ENCODE measurements at regions not wholly inside any gene's neighbourhood (a gene's known extent, or its start where the extent isn't known, plus 50 kb on each side); places are given as distances from the start of the nearest gene placed in this dataset.

DNA sequence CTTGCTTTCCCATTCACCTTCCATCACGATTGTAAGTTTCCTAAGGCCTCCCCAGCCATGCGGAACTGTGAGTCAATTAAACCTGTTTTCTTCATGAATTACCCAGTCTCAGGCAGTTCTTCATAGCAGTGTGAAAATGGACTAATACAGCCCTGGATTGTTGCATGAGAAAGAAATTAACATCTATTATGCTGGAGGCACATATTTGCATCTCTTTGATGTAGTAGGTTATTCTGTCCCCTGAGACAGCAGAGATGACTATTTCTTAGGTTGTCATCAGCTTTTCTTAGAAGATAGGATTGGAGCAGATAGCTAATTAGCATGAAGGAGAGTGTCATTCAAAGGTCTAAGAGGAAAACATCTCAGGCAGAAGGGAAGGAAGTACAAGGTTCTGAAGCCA, 166.2 kb downstream of the OMA1 start:
- DNase-seq (ENCODE audit: low spot score), result no peak

DNA sequence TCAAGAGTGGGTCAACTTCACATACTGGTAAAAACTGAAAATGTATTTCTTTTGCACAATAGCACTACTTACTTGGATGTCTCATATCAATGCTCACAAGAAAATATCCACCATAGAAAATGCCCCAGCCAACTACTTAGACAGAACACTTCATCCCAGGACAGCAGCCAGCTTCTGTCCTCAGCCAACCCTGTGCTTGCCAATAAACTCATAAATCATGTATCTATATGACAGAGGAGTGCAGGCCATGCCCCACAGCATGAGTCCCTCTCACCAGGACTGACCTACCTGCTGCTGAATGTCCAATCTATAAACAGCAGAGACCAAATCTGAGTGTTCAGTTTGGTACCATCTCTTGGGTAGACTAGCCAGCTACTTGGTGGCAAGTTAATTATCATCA, 179.3 kb downstream of the OMA1 start:
- no peak for DNase-seq (ENCODE audit: low spot score)

DNA sequence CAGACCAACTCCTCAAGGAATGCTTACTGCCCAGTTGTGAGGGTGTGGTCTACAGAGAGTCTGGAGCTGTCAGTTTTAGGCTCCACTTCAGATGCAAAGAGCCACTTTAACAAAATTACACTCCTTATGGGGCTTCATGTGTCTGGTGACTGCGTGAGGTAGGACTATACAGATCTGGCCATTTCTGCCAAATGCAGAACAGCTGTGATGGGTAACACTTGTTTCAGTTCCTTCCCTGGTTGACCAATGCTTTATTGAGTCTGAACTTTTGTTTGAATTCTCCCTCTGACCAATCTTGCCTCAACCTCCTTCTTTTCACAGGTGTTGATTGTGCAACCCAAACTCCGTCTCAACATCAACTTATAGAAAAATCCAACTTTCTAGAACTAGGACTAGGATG, 181.2 kb downstream of the OMA1 start:
- no peak for DNase-seq (ENCODE audit: low spot score)

DNA sequence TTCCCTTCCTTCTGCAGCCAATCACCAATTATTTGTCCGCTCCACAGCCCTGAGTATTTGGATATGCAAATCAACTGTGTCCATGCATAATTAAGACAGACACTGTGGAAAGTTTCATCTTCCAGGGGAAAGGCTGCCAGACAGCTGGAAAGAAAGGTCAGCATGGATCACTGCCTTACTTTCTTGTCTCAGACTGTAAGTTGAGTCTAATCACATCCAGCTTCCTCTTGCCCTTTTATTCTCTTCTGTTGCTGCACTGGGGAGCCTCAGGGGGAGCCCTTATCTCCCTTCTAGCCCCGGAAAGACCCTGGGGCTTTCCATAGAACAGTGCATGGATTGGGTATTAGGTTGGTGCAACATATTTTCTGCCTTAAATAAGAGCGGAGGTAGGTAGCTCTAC, 182.9 kb downstream of the OMA1 start:
- no peak for DNase-seq (ENCODE audit: low spot score)

DNA sequence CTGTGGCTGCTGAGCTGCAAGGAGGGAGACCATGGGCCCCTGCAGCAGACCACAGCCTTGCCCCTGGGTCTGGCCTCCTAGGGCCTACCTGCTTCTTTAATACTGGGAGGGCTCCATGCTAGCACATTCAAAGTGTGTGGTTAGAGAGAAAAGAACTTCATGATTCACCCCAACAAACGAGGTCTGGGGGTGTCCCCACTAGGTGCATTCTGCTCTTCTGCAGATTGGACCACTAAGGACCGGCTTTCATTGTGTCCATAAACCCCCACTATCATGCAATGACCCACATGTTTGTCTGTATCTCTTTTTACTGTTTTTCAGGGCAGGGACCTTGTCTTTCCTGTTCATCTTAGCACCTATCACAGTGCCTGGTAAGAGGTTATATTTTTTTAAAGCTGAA, 185.4 kb downstream of the OMA1 start:
- no peak for DNase-seq (ENCODE audit: low spot score)

DNA sequence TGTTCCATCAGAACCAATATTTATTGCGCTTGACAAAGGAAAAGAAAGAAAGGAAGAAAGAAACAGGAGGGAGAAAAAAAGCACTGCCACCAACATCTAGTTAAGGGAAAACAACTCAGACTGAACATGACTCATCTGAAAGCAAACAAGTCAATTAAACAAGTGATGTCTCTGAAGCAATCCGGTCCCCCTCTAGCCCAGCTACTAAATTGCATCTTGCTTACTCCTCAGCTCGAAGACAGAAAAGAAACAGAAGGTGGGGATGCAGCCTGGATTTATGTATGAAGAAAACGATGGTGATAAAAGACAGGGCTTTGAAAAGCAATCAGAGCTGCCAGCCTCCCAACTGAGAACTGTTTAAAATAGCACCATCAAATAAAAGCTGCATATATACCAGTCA, 188.2 kb downstream of the OMA1 start:
- no peak for DNase-seq (ENCODE audit: low spot score)

DNA sequence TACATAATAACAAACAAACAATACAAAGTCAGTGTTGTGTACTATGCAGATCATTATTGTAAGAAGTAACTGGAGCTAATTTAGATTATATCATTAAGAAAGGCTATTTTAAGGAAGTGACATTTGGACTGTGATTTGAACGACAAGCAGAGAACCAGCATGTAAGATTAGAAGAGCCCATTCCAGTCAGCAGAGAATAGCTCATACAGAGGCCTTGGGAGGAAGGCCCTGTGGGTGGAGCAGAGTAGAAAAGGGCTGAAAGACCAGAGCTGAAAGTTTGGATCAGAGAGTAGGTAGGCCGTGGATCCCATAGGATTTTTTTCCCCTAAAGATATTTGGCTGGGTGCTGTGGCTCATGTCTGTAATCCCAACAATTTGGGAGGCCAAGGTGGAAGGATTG, 190.1 kb downstream of the OMA1 start:
- DNase-seq (ENCODE audit: low spot score), result no peak

DNA sequence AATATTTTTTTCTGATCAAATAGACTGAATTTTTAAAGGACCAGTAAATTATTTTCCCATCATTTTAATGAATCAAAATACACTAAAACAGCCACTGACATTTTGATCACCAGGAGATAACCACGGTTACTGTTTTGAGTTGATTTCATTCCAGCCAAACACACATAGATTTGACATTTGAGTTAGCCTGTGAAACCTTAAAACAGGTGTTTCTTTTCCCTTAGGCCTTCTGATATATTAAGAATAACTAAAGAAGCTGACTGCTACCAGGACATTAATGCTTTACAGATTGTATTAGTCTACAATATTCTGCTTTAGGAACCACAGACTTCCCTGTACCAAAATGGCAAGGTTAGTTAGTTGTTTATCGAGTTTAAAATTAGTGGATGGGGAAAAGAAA, 193.4 kb downstream of the OMA1 start:
- no peak for DNase-seq (ENCODE audit: low spot score)

DNA sequence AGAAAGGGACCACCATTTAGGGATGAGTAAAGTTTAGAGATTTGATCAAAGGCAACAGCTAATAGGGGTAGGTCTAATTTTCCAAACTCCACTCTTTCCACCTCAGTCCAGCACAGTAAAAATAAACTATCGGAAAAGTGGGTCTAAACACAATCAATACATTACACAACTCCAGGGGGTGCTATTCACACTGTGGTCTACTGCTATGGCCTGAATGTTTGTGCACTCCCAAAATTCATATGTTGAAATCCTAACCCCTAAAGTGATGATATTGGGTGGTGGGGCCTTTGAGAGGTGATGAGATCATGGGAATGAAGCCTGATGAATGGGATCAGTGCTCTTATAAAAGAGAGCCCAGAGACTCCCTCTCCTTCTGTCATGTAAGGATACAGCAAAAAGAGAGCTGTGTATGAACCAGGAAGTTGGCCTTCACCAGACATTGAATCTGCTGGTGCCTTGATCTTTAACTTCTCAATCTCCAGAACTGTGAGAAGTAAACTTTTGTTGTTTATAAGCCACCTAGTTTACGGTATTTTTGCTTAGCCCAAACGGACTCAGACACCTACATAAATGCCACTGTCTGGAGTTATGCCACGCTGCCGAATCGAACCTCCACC, 193.9 kb downstream of the OMA1 start:
- DNase-seq (ENCODE audit: low spot score), result no peak

DNA sequence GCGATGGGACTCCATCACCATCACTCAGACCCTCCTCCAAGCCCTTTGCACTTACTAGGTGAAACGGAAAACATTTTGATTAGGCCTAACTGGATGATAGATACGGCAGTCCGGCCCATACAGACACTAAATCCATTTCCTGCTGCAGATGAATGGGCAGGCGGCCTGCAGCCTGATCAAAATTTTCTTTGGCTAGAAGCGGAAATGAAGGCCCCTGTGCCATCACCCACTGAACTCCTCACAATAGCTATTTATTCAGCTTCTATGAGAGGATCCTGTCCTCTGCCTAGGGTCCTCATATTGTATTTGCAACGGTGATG, 200.5 kb downstream of the OMA1 start:
- peak; percentile 6 for DNase-seq (ENCODE audit: low spot score)

DNA sequence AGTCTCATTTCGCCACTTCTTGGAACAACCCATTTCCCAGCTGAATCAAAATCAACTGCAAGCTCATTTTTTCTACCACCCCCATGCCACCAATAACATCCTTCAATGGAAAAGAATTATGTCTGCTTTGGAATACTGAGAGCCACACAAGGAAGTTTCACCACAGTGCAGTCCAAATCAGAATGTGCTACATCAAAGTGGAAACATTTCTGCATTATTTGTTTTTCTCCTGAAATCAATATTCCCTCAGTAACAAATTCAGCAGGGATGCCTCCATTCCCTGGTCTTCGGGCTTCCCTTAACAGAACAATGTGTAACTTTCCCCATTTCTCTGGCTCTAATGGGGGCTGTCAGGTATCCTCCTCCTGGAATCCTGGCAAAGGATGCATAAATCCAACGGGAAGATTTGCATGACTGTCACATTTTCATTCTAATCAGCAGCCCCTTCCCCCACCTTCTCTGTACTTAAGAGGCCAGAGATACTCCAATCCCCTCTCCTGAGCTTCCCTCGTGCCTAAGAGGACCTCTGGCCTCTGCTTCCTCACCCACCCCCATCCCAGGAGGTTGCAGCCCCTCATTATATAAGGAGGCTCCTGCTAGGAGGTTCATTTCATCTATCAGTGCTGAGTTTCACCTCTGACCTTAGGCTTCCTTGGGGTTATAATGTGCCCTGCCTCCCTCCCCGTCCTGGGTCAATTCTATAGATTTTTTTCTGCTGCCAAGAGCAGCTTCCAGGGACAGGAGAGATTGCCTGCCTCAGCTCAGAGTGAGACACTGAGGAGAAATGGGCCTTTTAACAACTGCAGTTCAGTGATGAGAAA, 201.1 kb downstream of the OMA1 start:
- no peak for DNase-seq (ENCODE audit: low spot score)

DNA sequence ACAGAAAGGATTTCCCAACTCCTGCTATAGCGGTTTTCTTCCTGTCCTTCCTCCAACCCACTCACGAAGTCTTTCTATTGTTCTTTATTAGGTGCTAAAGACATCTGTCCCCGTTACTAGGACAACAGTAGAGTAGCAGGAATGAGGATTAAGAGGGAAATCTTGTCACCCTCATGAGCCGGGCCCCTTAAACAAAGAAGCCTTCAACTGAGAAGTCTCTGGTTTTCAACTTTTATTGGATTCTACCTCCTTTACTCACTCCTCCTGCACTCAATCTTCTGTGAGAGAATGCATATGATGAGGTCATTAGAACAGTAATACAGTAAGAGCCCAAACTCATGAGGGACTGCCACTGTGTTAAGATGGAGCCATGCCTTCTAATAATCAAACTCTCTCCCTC, 206.3 kb downstream of the OMA1 start:
- no peak for DNase-seq (ENCODE audit: low spot score)

DNA sequence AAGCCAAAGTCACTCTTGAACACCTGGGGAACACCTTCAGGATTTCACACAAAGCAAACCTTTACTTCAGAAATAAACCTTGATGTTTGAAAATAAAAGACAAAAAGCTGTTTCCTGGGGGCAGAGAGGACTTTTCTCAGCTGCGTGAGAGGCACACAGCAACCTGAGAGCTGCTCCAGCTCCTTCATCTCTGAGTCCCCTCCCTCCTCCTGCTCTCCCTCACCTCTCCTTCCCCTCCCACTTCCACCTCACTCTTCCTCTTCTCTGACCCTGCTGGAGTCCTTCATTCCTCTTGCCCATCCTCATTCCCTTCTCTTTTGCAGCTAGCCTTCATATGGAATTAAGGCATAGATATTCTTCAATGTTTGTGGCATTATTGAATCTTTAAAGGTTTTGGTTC, 208.4 kb downstream of the OMA1 start:
- no peak for DNase-seq (ENCODE audit: low spot score)

DNA sequence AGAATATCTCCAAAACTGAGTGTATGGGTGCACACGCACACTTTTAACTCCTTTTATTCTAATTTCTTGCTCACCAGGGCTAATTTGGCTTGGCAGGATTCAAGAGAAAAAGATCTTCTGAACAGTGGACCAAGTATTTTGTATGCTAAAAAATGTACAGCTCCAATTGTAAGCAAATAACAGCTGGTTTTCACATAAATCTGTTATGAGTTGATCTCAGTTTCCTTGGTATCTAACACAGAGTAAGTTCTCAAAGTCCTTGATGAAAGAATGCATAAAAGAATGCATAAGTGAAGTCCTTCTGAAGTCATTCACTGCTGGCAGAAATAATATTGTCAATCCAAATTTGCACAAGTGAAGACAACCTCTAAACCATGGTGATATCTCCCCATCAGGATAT, 213.0 kb downstream of the OMA1 start:
- no peak for DNase-seq (ENCODE audit: low spot score)

DNA sequence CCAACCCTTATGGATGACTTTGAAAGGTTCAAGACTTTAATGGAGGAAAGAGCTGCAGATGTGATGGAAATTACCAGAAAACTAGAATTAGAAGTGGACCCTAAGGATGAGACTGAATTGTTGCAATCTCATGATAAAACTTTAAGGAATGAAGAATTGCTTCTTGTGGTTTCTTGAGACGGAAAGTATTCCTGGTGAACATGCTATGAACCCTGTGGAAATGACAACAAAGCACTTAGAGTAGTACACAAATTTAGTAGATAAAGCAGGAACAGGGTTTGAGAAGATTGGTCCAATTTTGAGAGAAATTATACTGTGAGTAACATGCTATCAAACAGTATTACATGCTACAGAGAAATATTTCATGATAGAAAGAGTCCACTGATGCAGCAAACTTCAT, 215.4 kb downstream of the OMA1 start:
- no peak for DNase-seq (ENCODE audit: low spot score)

DNA sequence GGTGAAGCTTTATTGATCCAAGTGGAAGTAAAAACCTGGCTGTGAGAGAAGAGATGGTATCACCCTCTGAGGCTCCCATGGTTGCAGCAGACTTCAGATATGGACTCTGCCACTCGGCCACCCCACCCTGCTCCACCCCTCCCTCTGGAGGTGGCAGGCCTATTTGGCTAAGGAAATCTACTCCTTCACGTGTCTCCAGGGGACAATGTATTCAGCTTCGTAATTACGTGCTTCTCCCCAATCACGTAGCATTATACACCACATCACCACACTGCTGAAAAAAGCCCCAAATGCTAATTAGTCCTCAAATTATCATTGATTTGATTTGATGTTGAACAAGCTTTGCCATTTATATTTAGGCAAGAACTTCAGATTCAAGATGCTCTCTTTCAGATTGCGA, 220.7 kb downstream of the OMA1 start:
- DNase-seq (ENCODE audit: low spot score), result no peak

DNA sequence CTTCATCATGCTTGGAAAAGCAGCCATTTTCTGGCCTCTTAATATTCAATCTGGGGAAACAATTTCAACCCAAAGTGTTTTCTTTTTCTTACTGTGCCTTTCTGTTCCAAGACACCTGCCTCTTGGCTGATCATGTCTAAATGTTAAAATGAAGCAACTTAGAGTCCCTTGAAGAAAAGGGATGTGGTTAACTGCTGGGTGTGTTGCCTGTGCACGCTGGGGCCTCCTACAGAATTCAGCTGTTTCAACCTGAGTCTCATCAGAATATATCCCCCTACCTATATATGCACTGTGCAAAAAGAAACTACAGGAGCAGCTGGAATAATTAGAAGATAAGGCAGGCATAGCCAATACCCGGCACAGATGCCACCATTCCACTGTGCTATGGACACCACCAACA, 222.0 kb downstream of the OMA1 start:
- no peak for DNase-seq (ENCODE audit: low spot score)

DNA sequence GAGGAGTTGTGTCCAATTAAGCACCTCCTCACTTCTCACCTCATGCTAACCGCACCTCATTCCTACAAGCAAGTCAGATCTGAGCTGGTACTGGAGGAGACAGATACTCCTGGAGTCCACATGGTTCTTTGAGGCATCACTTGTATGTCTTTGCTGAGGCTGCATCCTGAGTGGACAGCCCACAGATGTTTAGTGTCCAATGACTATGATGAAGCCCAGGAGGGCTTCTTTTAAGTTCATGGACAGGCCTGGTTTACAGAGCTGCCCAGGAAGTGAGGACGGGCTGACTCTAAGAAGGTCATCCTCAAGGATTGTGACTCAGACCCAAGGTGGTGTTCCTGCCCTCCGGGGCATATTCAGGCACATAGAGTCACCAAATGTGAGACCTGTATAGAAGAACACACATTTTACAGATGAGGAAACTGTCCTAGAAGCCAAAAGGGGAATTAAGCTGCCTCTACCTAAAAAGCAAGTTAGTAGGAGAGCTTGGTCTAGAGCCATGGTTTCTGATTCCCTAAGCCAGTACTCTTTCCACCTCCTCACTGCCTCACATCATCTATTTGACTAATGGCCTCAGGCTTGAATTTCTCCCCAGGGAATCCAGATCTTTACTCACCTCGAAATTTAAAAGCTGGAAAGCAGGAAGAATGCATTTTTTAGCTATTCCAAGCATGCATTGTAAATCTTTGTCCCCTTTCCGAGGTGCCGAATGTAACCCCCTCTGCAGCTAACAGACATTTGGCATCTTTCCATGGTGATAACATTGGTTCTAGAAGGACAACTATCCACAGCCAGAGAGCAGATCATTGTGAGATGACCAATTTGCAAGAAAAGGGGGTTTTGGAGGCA, 228.1 kb downstream of the OMA1 start:
- peak; percentile 2 for DNase-seq (ENCODE audit: low spot score)

DNA sequence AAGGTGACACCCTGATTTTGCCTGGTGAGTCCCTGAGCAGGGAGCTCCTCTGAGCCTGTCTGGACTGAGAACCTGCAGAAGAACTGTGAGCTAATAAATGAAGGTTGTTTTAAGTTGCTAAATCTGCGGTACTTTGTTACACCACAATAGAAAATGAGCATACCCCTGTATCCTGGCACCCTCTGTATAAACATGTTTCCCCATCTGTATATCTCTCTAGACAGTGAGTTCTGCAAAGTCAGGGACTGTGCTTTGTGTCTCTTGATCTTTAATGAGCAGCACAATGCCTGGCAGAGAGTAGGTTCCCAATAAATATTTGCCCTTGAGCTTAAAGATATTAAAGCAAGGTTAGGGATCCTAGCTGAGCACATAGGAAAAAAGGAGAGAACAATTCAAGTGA, 228.8 kb downstream of the OMA1 start:
- DNase-seq (ENCODE audit: low spot score), result no peak

DNA sequence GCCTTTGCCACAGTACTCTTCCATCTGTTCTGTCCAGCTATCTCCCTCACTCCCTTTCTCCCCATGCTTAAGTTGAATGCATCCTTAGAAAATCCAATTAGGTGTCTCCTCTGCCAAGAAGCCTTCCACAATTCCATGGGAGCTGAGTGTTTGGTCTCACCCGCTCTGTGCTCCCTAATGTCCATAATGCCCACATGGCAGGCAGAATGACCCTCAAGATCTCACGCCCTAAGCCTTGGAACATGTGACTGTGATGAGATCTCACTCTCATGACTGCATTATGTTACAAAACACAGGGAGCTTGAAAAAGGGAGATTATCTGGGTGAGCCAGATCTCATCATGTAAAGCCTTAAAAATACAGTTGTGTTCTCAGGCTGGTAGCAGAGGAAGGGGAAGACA, 229.4 kb downstream of the OMA1 start:
- no peak for DNase-seq (ENCODE audit: low spot score)

DNA sequence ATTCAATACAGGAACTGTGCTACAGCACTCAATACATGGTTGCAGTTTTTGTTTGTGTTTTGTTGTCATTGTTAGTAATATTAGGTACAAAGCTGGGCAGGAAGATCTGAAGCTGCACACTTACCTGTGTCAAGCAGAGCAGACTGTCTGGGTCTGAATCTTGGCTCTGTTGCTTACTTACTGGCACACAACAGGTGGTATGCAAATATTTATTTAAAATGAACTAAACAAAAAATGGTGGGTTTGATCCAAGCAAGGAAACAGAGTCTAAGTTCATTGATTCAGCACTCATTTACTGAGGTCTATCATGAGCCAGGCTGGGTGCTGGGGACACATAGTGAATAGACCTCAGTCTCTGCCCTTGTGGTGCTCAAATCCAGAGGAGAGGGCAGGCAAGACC, 230.4 kb downstream of the OMA1 start:
- DNase-seq (ENCODE audit: low spot score), result no peak

DNA sequence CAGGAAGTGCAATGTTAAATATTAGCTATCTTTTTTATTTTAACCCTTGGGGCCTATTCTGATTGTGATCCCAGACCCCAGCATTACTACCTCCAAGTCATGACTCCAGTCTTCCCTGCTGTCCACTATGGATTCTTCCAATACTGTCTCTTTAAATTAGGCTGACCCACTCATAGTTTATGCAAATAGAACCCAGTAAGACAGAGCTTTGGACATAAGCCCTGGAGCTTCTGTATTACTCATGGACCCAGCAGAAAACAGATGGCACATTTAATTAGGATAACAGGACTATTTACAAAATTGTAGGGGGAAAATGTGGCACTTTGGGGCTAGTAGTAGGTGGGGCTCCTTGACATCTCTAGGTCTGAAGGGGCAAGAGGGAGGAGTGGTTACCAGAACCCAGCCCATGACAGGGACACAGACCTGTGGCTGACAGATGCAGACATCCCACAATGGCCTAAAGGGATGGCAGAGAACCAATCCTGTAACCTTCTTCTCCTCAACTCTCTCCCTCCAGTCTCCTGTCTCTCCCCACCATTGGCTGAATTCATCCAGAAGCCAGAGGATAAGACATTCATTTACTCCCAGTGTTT, 233.5 kb downstream of the OMA1 start:
- no peak for DNase-seq (ENCODE audit: low spot score)

DNA sequence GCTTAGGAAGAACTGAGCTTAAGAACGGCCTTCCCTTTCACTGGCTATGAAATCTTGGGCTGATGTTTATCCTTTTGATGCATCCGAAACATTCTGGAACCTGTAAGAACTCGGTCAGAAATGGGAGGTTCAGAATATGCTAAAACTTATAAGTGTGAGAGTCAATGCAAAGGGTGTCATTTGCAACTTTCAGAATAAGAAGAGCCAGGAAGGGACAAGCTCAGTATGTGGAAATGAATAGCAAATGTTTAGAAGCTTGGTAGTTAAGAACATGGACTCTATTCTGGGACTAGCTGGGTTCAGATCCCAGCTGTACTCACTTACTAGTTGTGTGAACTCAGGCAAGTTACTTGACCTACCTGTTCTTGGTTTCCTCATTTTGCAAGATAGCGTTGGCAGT, 234.1 kb downstream of the OMA1 start:
- no peak for DNase-seq (ENCODE audit: low spot score)
